Retinal pigment epithelial cell (primary cell): ENCODE measurements at regions not wholly inside any gene's neighbourhood (a gene's known extent, or its start where the extent isn't known, plus 50 kb on each side); places are given as distances from the start of the nearest gene placed in this dataset.

Source experiments
- DNase-seq: peaks from one replicate; pipeline ENCODE4 v3.0.0-alpha.2; 2010; ENCODE audit warnings: low read depth
- H3K4me3 ChIP-seq: 2 replicates; pipeline ENCODE4 v1.5.1; 2011; ENCODE audit warnings: mild to moderate bottlenecking, low read length, control low read depth, moderate library complexity
- TF ChIP-seq, protein P1 (sequence below): conservative IDR thresholded peaks from 2 replicates; pipeline ENCODE4 v1.5.1; 2011; ENCODE audit warnings: low read depth, low read length, control low read depth, inconsistent platforms

DNA sequence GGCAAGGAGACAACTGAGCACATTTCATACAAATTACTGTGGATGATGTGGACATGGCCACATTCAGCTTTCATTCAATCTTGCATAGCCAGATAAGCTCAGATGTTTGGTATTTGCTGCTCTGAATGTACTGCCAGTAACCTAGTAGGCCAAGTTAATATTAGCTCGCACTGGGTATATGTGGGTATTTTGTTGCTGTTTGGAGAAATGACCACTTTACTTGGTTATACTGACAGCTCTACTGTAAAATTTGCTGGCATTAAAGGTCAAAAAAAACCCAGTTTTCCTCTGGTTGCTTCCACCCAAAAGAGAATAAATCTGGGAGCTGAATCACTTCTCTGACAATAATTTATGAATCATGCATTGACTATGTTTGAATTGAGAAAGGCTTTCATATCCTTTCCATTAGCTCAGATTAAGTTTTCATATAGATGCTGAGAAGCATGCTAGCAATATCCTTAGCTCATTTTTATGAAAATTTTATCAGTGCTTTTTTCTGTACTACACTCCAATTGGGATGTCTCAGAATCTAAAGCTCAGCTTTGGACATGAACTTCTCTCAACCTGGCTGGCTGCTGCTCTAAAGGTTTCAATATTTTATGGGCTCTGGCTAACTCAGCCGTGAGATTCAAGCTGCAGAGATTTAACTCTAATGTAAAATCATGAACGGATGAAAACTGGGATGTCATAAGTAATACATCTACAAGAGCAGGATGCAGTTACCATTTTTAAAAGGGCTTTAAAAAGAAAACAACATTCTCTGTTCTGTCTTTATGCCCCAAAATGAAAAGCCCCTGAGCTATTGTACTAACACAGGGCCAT is 330.0 kb downstream of the BARHL2 start:
- peak; percentile 40 for DNase-seq
- TF ChIP-seq, protein P1, sequence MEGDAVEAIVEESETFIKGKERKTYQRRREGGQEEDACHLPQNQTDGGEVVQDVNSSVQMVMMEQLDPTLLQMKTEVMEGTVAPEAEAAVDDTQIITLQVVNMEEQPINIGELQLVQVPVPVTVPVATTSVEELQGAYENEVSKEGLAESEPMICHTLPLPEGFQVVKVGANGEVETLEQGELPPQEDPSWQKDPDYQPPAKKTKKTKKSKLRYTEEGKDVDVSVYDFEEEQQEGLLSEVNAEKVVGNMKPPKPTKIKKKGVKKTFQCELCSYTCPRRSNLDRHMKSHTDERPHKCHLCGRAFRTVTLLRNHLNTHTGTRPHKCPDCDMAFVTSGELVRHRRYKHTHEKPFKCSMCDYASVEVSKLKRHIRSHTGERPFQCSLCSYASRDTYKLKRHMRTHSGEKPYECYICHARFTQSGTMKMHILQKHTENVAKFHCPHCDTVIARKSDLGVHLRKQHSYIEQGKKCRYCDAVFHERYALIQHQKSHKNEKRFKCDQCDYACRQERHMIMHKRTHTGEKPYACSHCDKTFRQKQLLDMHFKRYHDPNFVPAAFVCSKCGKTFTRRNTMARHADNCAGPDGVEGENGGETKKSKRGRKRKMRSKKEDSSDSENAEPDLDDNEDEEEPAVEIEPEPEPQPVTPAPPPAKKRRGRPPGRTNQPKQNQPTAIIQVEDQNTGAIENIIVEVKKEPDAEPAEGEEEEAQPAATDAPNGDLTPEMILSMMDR = no peak
- H3K4me3 ChIP-seq = no peak overlapping the region

- DNase-seq = no peak
- TF ChIP-seq, protein P1 = no peak
- H3K4me3 ChIP-seq = no peak overlapping the region
These were observed 332.9 kb downstream of the BARHL2 start for GRCh38 chr1:90384193-90384592.

GRCh38 chr1:90382161-90382560 is 334.9 kb downstream of the BARHL2 start:
- H3K4me3 ChIP-seq = no peak overlapping the region
- DNase-seq = no peak
- TF ChIP-seq, protein P1 = no peak

GRCh38 chr1:90381598-90381997 is 335.5 kb downstream of the BARHL2 start:
- TF ChIP-seq, protein P1 = no peak
- DNase-seq = no peak
- H3K4me3 ChIP-seq = no peak overlapping the region

- TF ChIP-seq, protein P1 = no peak
- no peak for DNase-seq
- no peak overlapping the region for H3K4me3 ChIP-seq
These were observed 345.7 kb downstream of the BARHL2 start for GRCh38 chr1:90371448-90371813.

DNA sequence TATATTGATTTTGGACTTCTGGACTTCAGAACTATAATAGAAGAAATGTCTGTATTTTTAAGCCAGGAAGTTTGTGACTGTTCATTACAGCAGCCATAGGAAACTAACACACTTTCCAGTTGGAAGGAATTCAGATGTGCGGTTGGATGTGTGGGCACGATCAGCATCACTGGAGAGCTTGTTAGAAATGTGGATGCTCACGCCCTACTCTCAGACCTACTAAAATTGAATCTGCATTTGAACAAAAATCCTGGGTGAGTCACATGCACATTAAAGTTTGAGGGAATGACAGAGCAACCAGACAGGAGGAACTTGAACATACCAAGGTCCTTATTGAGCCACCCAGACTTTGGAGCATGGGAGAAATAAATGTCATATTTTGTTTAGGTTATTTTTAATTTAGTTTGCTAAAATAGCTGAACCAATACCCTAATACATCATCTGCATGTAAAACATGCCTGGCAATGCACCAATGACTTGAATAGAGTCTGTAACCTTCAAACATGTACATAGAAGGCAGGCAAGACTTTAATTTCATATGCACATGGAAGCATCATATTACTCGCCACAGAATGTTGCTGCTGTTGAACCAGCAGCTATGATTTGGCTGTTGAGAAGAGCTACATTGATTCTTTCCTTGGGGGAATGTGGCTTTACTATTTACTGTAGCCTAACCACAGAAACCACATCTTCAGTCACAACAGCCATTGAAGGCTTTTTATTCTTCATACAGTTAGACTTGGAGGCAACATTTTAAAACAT is 346.2 kb downstream of the BARHL2 start:
- DNase-seq = no peak
- TF ChIP-seq, protein P1 = no peak

More for the DNA sequence above, 346.2 kb downstream of the BARHL2 start:
- H3K4me3 ChIP-seq = no peak overlapping the region
